Ishikawa (cell line): ENCODE measurements at regions not wholly inside any gene's neighbourhood (a gene's known extent, or its start where the extent isn't known, plus 50 kb on each side); places are given as distances from the start of the nearest gene placed in this dataset.

Experiments used
- CREB1 ChIP-seq: IDR thresholded peaks from 2 replicates; pipeline ENCODE4 v1.6.1; 2012; ENCODE audit warnings: low read depth
- EGR1 ChIP-seq: IDR thresholded peaks from 2 replicates; pipeline ENCODE4 v1.6.1; 2012
- EP300 ChIP-seq: IDR thresholded peaks from 2 replicates; pipeline ENCODE4 v1.6.1; 2012; ENCODE audit warnings: borderline replicate concordance
- TAF1 ChIP-seq: IDR thresholded peaks from 2 replicates; pipeline ENCODE4 v1.6.1; 2012; ENCODE audit warnings: low read depth, mild to moderate bottlenecking
- TCF12 ChIP-seq: IDR thresholded peaks from 2 replicates; pipeline ENCODE4 v1.6.1; 2012; ENCODE audit warnings: low read depth
- TF ChIP-seq, protein P1 (sequence below): IDR thresholded peaks from 2 replicates; pipeline ENCODE4 v1.6.1; 2012; ENCODE audit warnings: low read depth, mild to moderate bottlenecking
- TF ChIP-seq, protein P2 (sequence below): IDR thresholded peaks from 2 replicates; pipeline ENCODE4 v1.6.1; 2012
- TF ChIP-seq, protein P3 (sequence below): IDR thresholded peaks from 2 replicates; pipeline ENCODE4 v1.6.1; 2012

DNA sequence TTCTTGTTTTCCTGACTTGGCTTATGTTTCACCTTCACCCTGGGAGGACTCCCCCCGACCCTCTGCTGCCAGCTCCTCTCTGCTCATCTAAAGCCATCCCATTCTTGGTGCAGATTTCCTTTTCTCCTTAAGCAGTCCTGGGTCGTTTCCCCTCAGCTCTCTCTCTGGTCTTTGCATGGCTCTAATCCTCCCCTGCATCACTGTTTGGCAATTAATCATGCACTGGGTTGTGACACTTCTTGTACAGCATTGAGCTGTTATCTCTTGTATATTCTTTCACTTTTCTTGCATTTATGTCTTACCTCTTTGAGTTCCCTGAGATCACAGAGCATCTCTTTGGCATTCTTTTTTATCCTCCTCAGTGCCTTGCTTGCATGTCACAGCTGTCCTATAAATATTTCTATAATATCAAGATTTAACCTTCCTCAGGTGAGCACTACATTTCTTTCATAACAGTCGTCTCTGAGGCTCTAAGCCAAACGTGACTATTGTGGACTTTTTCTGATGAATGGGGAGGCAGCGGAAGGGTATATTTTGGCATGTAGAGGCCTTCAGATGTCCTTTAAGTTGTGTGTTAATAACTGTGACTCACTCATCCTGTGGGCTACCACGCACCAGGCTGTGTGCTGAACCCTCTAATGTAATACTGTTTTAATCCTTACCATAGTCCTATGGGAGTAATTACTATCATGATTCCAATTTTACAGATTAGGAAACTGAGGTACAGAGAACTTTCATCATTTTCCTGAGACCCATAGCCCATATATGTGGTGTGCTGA is 507.5 kb downstream of the SLC4A3 start:
- no peak for TF ChIP-seq TAF1
- TF ChIP-seq, protein P1, sequence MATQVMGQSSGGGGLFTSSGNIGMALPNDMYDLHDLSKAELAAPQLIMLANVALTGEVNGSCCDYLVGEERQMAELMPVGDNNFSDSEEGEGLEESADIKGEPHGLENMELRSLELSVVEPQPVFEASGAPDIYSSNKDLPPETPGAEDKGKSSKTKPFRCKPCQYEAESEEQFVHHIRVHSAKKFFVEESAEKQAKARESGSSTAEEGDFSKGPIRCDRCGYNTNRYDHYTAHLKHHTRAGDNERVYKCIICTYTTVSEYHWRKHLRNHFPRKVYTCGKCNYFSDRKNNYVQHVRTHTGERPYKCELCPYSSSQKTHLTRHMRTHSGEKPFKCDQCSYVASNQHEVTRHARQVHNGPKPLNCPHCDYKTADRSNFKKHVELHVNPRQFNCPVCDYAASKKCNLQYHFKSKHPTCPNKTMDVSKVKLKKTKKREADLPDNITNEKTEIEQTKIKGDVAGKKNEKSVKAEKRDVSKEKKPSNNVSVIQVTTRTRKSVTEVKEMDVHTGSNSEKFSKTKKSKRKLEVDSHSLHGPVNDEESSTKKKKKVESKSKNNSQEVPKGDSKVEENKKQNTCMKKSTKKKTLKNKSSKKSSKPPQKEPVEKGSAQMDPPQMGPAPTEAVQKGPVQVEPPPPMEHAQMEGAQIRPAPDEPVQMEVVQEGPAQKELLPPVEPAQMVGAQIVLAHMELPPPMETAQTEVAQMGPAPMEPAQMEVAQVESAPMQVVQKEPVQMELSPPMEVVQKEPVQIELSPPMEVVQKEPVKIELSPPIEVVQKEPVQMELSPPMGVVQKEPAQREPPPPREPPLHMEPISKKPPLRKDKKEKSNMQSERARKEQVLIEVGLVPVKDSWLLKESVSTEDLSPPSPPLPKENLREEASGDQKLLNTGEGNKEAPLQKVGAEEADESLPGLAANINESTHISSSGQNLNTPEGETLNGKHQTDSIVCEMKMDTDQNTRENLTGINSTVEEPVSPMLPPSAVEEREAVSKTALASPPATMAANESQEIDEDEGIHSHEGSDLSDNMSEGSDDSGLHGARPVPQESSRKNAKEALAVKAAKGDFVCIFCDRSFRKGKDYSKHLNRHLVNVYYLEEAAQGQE, result no peak
- TF ChIP-seq TCF12, result no peak
- TF ChIP-seq, protein P2, sequence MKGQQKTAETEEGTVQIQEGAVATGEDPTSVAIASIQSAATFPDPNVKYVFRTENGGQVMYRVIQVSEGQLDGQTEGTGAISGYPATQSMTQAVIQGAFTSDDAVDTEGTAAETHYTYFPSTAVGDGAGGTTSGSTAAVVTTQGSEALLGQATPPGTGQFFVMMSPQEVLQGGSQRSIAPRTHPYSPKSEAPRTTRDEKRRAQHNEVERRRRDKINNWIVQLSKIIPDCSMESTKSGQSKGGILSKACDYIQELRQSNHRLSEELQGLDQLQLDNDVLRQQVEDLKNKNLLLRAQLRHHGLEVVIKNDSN, result no peak
- no peak for TF ChIP-seq EGR1
- TF ChIP-seq, protein P3, sequence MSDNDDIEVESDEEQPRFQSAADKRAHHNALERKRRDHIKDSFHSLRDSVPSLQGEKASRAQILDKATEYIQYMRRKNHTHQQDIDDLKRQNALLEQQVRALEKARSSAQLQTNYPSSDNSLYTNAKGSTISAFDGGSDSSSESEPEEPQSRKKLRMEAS, result no peak
- TF ChIP-seq EP300, result no peak
- no peak for TF ChIP-seq CREB1
